ENCODE measurements at regions not wholly inside any gene's neighbourhood (a gene's known extent, or its start where the extent isn't known, plus 50 kb on each side); places are given as distances from the start of the nearest gene placed in this dataset.
"Not testable (repeated sequence)": the region's sequence is repeated elsewhere in the genome, so short reads cannot be mapped to it uniquely, and the experiment has no call there.

- DNase-seq, result no peak
Observed at GRCh38 chr7:3094701-3095445, 51.2 kb upstream of the CARD11 start.

- no peak for DNase-seq
Observed at GRCh38 chr7:3097734-3098133, 54.1 kb upstream of the CARD11 start.

- no peak for DNase-seq
Observed at GRCh38 chr7:3102159-3102558, 58.5 kb upstream of the CARD11 start.

- no peak for DNase-seq
Observed at GRCh38 chr7:3103614-3104398, 60.1 kb upstream of the CARD11 start.

GRCh38 chr7:3105856-3106255, 62.2 kb upstream of the CARD11 start:
- no peak for DNase-seq

GRCh38 chr7:3106361-3106826, 62.7 kb upstream of the CARD11 start:
- DNase-seq, result no peak

- DNase-seq, result no peak
Observed at GRCh38 chr7:3107228-3107763, 63.6 kb upstream of the CARD11 start.

- DNase-seq, result no peak
Observed at GRCh38 chr7:3107889-3108570, 64.4 kb upstream of the CARD11 start.

GRCh38 chr7:3109311-3109915, 65.7 kb upstream of the CARD11 start:
- no peak for DNase-seq

- DNase-seq, result peak in 2 of 3 experiments; percentile 68 to 93
Observed at GRCh38 chr7:3112479-3113134, 68.9 kb upstream of the CARD11 start.

GRCh38 chr7:3114917-3115316, 71.2 kb upstream of the CARD11 start:
- no peak for DNase-seq

- DNase-seq, result no peak
Observed at GRCh38 chr7:3117081-3117480, 73.4 kb upstream of the CARD11 start.

- peak in 2 of 3 experiments; percentile 6 to 10 for DNase-seq
Observed at GRCh38 chr7:3117488-3118231, 74.0 kb upstream of the CARD11 start.

- not testable (repeated sequence) for DNase-seq
Observed at GRCh38 chr7:3119352-3119927, 75.8 kb upstream of the CARD11 start.

GRCh38 chr7:3119963-3120362, 76.3 kb upstream of the CARD11 start:
- no peak for DNase-seq

GRCh38 chr7:3120513-3120912, 76.8 kb upstream of the CARD11 start:
- no peak for DNase-seq

GRCh38 chr7:3128857-3129490, 85.3 kb upstream of the CARD11 start:
- no peak for DNase-seq

- DNase-seq, result no peak
Observed at GRCh38 chr7:3133811-3134385, 90.2 kb upstream of the CARD11 start.

- no peak for DNase-seq
Observed at GRCh38 chr7:3134745-3135144, 91.1 kb upstream of the CARD11 start.

- no peak for DNase-seq
Observed at GRCh38 chr7:3135626-3136025, 92.0 kb upstream of the CARD11 start.
